Transverse colon (tissue), 4 donors: ENCODE measurements at regions not wholly inside any gene's neighbourhood (a gene's known extent, or its start where the extent isn't known, plus 50 kb on each side); places are given as distances from the start of the nearest gene placed in this dataset.

Experiments
- DNase-seq: peaks from one replicate; pipeline ENCODE4 v3.0.0-alpha.2; 2019
- H3K27ac ChIP-seq, 4 donors: fragments of 200-600 bp; sonication (generic); 2 replicates each; pipeline ENCODE4 v1.5.1; 2016 to 2018; ENCODE audit warnings: inconsistent platforms in 4 of 4
- H3K27me3 ChIP-seq: fragments of 200-600 bp; sonication (generic); 2 replicates; pipeline ENCODE4 v1.5.1; 2017; ENCODE audit warnings: inconsistent platforms
- H3K36me3 ChIP-seq, 4 donors: fragments of 200-600 bp; sonication (generic); 2 replicates each; pipeline ENCODE4 v1.5.1; 2017 to 2019; ENCODE audit warnings: inconsistent platforms in 4 of 4
- H3K4me1 ChIP-seq, 4 donors: fragments of 200-600 bp; sonication (generic); 2 replicates each; pipeline ENCODE4 v1.5.1; 2017 to 2020; ENCODE audit warnings: inconsistent platforms in 4 of 4
- H3K4me3 ChIP-seq, 4 donors: fragments of 200-600 bp; sonication (generic); 1 replicate in 1 of 4; 2 replicates in 3 of 4; pipeline versions ENCODE4 v1.5.1 to v1.6.1; 2017 to 2019; ENCODE audit warnings: inconsistent platforms in 4 of 4
- H3K9me3 ChIP-seq, 2 donors: fragments of 200-600 bp; sonication (generic); 2 replicates each; pipeline ENCODE4 v1.5.1; 2017 to 2019; ENCODE audit warnings: inconsistent platforms in 2 of 2
- EP300 ChIP-seq: sonication (generic); formaldehyde crosslinking; IDR thresholded peaks from one replicate; pipeline ENCODE4 v1.6.1; 2017; ENCODE audit warnings: antibody characterized with exemption, low read depth
- POLR2A ChIP-seq: fragments of 450-650 bp; IDR thresholded peaks from one replicate; pipeline ENCODE4 v1.6.1; 2016; ENCODE audit warnings: antibody characterized with exemption, mild to moderate bottlenecking, moderate library complexity
- POLR2AphosphoS5 ChIP-seq, 3 donors: sonication (generic); formaldehyde crosslinking; IDR thresholded peaks; one replicate each; pipeline ENCODE4 v1.6.1; 2016; ENCODE audit warnings: antibody characterized with exemption in 3 of 3
- WGBS, 2 donors: methylation state at CpG; one replicate each; pipeline ENCODE4 v1.1.5; 2018; ENCODE audit warnings: low coverage in 1 of 2; 5-methylcytosine and 5-hydroxymethylcytosine counted together
- in situ Hi-C, 4 donors: fragments of 200-750 bp; cut with MboI; loops; one replicate each; pipeline versions ENCODE4 v1.15.0 to v1.15.1; 2017; ENCODE audit warnings: low sequenced_read_pairs in 3 of 4, low pct_ligation_motif_present in 1 of 4, low pct_unique_long_range_greater_than_20kb in 1 of 4
- intact Hi-C: fragments of 100-400 bp; cut with DNase I; formaldehyde crosslinking; loops from one replicate; pipeline ENCODE4 v1.15.1; 2023; ENCODE audit warnings: low total_unique reads
- TF ChIP-seq, protein P1 (sequence below), 5 experiments: fragments of 200-600 bp in 3 of 5; fragments of 450-650 bp in 2 of 5; sonication (generic) in 3 of 5; IDR thresholded peaks; 1 replicate in 2 of 5; 2 replicates in 3 of 5; pipeline ENCODE4 v1.5.1; 2016 to 2017; ENCODE audit warnings: antibody characterized with exemption in 5 of 5, inconsistent platforms in 3 of 5, mild to moderate bottlenecking in 2 of 5, moderate library complexity in 1 of 5

DNA sequence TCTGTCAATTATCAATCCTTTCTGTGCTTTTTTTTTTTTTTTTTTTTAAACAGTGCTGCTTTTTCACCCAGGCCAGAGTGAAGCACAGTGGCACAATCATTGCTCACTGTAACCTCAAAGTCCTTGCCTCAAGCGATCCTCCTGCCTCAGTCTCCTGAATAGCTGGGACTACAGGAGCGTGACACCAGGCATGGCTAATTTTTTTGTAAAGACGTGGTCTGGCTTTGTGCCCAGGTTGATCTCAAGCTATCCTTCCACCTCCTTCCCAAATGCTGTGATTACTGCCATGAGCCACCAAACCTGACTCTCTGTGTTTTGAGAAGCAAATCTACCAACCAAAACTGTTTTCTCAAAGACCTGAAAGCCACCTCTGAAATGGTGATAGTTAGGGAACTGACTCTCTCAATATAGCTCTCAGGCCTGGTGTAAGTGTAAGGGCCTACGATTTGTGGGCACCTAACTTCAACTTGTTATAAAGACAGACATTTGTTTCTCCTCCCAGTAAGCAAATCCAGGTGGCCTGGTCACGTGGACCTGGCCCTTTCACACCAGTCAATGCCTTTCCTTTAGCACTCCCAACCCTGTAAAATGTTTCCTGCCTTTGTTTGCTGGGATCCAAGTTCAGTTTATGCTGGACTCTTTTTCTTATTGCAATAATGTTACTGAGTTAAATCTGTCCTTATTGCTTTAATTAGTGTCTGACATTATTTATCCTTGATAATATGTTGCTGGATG lies 2015.9 kb downstream of the PCDH7 start:
- H3K27ac ChIP-seq, result no peak overlapping the region
- H3K4me3 ChIP-seq, result no peak overlapping the region
- H3K9me3 ChIP-seq, result no peaks in the 10 kb centered on the region
- 57 to 60% methylated on average over 2 to 5 of the region's 5 CpGs for WGBS, 2 donors
- no peaks in the 10 kb centered on the region for H3K36me3 ChIP-seq
- H3K4me1 ChIP-seq, result no peaks in the 10 kb centered on the region
- no peaks in the 10 kb centered on the region for H3K27me3 ChIP-seq
- no peak for DNase-seq
- in situ Hi-C loops (no loop called here), intact Hi-C loops (no loop called here)
- no peak for TF ChIP-seq POLR2AphosphoS5 (IDR thresholded peaks at IDR 0.05)
- TF ChIP-seq POLR2A, result no peak
- TF ChIP-seq EP300, result no peak
- TF ChIP-seq, protein P1, sequence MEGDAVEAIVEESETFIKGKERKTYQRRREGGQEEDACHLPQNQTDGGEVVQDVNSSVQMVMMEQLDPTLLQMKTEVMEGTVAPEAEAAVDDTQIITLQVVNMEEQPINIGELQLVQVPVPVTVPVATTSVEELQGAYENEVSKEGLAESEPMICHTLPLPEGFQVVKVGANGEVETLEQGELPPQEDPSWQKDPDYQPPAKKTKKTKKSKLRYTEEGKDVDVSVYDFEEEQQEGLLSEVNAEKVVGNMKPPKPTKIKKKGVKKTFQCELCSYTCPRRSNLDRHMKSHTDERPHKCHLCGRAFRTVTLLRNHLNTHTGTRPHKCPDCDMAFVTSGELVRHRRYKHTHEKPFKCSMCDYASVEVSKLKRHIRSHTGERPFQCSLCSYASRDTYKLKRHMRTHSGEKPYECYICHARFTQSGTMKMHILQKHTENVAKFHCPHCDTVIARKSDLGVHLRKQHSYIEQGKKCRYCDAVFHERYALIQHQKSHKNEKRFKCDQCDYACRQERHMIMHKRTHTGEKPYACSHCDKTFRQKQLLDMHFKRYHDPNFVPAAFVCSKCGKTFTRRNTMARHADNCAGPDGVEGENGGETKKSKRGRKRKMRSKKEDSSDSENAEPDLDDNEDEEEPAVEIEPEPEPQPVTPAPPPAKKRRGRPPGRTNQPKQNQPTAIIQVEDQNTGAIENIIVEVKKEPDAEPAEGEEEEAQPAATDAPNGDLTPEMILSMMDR (IDR thresholded peaks at IDR 0.05), result no peak

DNA sequence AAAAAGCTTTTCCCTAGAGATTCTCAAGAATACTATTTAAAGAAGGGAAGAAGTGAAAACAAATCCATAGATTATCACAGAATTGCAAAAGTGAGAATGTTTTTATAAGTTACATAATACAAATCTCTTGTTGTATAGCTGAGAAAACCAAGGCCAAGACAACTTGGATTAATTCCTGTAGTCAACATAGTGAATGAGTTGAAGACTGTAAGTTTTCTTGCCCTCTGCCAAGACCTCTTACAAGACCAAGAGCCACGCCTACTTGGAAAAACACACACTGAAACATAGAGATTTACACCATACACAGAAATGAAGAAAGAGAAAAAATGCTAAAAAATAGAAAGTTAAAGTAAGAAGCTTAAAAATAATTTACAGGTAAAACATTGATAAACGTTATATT lies 2024.0 kb downstream of the PCDH7 start:
- TF ChIP-seq, protein P1 (IDR thresholded peaks at IDR 0.05), result no peak
- TF ChIP-seq POLR2AphosphoS5 (IDR thresholded peaks at IDR 0.05), result no peak
- TF ChIP-seq EP300, result no peak
- no peak for TF ChIP-seq POLR2A
- WGBS, 2 donors, result 70 to 81% methylated on average over 2 of the region's 2 CpGs

DNA sequence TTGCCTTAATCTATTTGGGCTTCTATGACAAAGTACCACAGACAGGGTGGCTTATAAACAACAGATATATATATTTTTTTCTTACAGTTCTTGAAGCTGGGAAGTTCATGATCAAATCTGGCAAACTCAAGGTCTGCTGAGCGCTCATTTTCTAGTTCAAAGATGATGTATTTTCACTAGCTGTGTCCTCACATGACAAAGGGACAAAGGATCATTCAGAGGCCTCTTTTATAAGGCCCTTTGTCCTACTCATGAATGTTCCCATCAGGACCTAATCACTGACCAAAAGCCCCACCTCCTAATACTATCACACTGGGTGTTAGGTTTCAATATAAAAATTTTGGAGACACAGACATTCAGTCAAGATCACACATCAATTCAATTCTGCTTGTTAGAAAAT lies 2025.2 kb downstream of the PCDH7 start:
- in situ Hi-C loops, result no loop called here
- H3K27me3 ChIP-seq, result no peaks in the 10 kb centered on the region
- no peak for DNase-seq
- 71 to 92% methylated on average over 1 of the region's 1 CpG for WGBS, 2 donors
- H3K36me3 ChIP-seq, result no peaks in the 10 kb centered on the region
- no peaks in the 10 kb centered on the region for H3K9me3 ChIP-seq
- intact Hi-C loops, result no loop called here
- H3K4me1 ChIP-seq, result no peaks in the 10 kb centered on the region
- H3K27ac ChIP-seq, result no peak overlapping the region
- no peak overlapping the region for H3K4me3 ChIP-seq
- TF ChIP-seq EP300, result no peak
- TF ChIP-seq, protein P1 (IDR thresholded peaks at IDR 0.05), result no peak
- no peak for TF ChIP-seq POLR2A
- TF ChIP-seq POLR2AphosphoS5 (IDR thresholded peaks at IDR 0.05), result no peak

More for the DNA sequence above, 2024.0 kb downstream of the PCDH7 start:
- Histone ChIP-seq H3K4me1 (no peaks in the 10 kb centered on the region), H3K27ac (no peak overlapping the region), H3K4me3 (no peak overlapping the region), H3K27me3 (no peaks in the 10 kb centered on the region), H3K36me3 (no peaks in the 10 kb centered on the region), H3K9me3 (no peaks in the 10 kb centered on the region)
- intact Hi-C loops (no loop called here), in situ Hi-C loops (no loop called here)
- DNase-seq, result no peak

DNA sequence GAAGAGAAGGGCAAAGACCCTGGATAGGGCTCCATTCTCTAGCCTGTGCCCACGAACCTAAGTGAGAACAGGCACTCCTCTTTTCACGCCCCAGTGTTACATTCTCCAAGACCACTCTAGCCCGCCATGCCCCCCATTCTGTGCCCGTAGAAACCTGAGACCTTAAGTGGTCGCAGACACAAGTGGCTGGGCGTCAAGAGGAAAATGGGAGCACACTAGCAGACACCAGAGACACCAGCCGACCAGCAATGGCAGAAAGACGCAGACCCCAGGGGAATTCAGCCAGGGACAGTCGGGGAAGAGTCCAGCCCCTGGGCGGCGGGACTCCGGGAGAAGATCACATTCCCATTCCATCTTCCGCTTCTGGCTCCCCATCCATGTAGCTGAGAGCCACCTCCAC lies 2027.9 kb downstream of the PCDH7 start:
- WGBS, 2 donors, result 50 to 88% methylated on average over 1 to 13 of the region's 13 CpGs
- H3K36me3 ChIP-seq, result no peaks in the 10 kb centered on the region
- no peaks in the 10 kb centered on the region for H3K27me3 ChIP-seq
- no peak overlapping the region for H3K27ac ChIP-seq
- intact Hi-C loops (no loop called here), in situ Hi-C loops (no loop called here)
- no peaks in the 10 kb centered on the region for H3K4me1 ChIP-seq
- H3K4me3 ChIP-seq, result no peak overlapping the region
- TF ChIP-seq, protein P1 (IDR thresholded peaks at IDR 0.05), result no peak
- TF ChIP-seq EP300 (no peak), POLR2A (no peak)
- no peak for DNase-seq
- no peaks in the 10 kb centered on the region for H3K9me3 ChIP-seq
